ENCODE measurements at regions not wholly inside any gene's neighbourhood (a gene's known extent, or its start where the extent isn't known, plus 50 kb on each side); places are given as distances from the start of the nearest gene placed in this dataset.

DNA sequence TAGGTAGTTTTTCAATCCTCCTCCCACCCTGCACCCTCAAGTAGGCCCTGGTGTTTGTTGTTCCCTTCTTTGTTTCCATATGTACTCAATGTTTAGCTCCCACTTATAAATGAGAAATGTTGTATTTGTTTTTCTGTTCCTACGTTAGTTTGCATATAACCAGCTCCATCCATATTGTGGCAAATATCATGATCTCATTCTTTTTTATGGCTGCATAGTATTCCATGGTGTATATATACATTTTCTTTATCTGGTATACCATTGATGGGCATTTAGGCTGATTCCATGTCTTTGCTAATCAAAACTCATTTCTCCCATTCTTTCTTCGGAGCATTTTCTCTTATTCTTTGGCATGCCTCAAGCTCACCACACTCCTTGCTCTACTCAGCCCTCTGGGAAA is 789.6 kb upstream of the KCND2 start:
- no peak for DNase-seq
- intact Hi-C loops (cut with DNase I): no loop called here

DNA sequence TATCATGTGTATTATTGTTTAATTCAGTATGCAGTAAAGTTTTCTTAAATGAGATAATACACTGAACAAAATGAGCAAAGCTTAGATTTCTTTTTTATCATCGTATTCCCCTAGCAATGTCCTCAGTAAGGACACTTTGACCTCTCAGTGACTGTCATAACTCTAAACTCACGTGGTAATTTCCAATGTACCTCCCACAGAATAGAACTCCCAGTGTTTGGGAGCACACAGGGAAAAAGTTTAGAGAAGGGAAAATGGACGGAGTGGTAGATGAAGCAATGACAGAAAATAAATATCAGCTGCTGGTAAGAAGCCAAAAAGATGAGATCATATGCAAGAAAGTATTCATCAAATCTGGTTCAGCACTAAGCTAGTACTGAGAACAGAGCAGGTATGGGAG is 758.6 kb upstream of the KCND2 start:
- no peak for DNase-seq
- Histone ChIP-seq H3K36me3 (ENCODE audit: control insufficient read depth in 1 of 2, insufficient read depth in 2 of 2, low read length in 1 of 2) (no peaks in the 10 kb centered on the region), H3K27me3 (ENCODE audit: control insufficient read depth in 1 of 2, insufficient read depth in 2 of 2, low read length in 1 of 2) (no peaks in the 10 kb centered on the region), H3K27ac (ENCODE audit: low read depth in 1 of 2, low read length in 2 of 2) (no peak overlapping the region), H3K4me3 (ENCODE audit: low read length in 2 of 2) (no peak overlapping the region), H3K9me3 (ENCODE audit: control insufficient read depth, low read length) (no peaks in the 10 kb centered on the region), H3K4me1 (ENCODE audit: control insufficient read depth in 1 of 2, insufficient read depth in 2 of 2, low read length in 2 of 2) (no peaks in the 10 kb centered on the region)
- 25 to 31% methylated on average over 3 of the region's 3 CpGs for WGBS, 2 donors
- intact Hi-C loops (cut with DNase I): no loop called here
- ATAC-seq (ENCODE audit: low FRiP score): no peak

More for the DNA sequence above, 789.6 kb upstream of the KCND2 start:
- WGBS, 2 donors: 86 to 92% methylated on average over 2 of the region's 2 CpGs
- no peak overlapping the region for H3K27ac ChIP-seq (ENCODE audit: low read depth in 1 of 2, low read length in 2 of 2)
- no peaks in the 10 kb centered on the region for H3K4me1 ChIP-seq (ENCODE audit: control insufficient read depth in 1 of 2, insufficient read depth in 2 of 2, low read length in 2 of 2)
- H3K9me3 ChIP-seq (ENCODE audit: control insufficient read depth, low read length): no peaks in the 10 kb centered on the region
- no peak overlapping the region for H3K4me3 ChIP-seq (ENCODE audit: low read length in 2 of 2)
- ATAC-seq (ENCODE audit: low FRiP score): no peak
- H3K27me3 ChIP-seq (ENCODE audit: control insufficient read depth in 1 of 2, insufficient read depth in 2 of 2, low read length in 1 of 2): no peaks in the 10 kb centered on the region
- H3K36me3 ChIP-seq (ENCODE audit: control insufficient read depth in 1 of 2, insufficient read depth in 2 of 2, low read length in 1 of 2): no peaks in the 10 kb centered on the region

DNA sequence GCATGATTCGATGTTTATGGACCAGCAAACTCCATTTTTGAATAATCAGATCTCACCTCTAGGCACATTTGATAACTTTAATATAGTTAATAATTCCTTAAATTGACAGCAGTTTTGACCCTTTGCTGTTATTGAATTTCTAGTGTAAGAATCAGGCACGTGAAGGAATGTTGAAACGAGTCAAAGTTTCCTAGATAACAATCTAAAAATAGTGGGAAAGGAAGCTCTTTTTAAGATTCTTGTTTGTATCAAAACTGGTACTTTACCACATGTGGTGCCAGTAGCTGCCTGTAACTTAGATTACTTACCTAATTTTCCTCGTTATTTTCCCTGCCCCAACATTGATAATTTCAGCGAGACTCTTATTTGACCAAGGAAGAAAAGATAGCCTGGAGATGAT is 757.8 kb upstream of the KCND2 start:
- no peak for ATAC-seq (ENCODE audit: low FRiP score)
- H3K36me3 ChIP-seq (ENCODE audit: control insufficient read depth in 1 of 2, insufficient read depth in 2 of 2, low read length in 1 of 2): no peaks in the 10 kb centered on the region
- no peaks in the 10 kb centered on the region for H3K27me3 ChIP-seq (ENCODE audit: control insufficient read depth in 1 of 2, insufficient read depth in 2 of 2, low read length in 1 of 2)
- no peaks in the 10 kb centered on the region for H3K9me3 ChIP-seq (ENCODE audit: control insufficient read depth, low read length)
- H3K4me3 ChIP-seq (ENCODE audit: low read length in 2 of 2): no peak overlapping the region
- 42 to 50% methylated on average over 5 of the region's 5 CpGs for WGBS, 2 donors
- no peak for DNase-seq
- intact Hi-C loops (cut with DNase I): no loop called here
- H3K4me1 ChIP-seq (ENCODE audit: control insufficient read depth in 1 of 2, insufficient read depth in 2 of 2, low read length in 2 of 2): no peaks in the 10 kb centered on the region
- no peak overlapping the region for H3K27ac ChIP-seq (ENCODE audit: low read depth in 1 of 2, low read length in 2 of 2)

DNA sequence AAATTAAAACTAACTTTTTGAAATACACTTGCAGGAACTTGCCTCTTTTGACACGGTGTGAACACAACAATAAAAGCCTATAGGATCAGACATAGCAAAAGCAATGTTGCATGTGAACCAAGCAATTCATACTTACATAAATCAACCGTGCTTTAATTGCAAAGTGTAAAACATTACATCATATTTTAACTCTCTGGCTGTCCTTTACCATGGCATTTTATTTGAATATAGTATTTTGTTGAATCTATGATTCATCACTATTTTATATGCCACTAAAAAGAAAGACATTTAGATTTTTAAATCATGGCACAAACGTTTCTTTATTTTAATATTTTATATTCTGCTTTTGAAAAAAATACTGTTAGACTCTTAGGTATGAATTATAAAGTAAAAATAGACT is 757.0 kb upstream of the KCND2 start:
- ATAC-seq (ENCODE audit: low FRiP score) (no peak), DNase-seq (no peak)
- 39 to 43% methylated on average over 3 of the region's 3 CpGs for WGBS, 2 donors
- H3K27ac ChIP-seq (ENCODE audit: low read depth in 1 of 2, low read length in 2 of 2): no peak overlapping the region
- H3K36me3 ChIP-seq (ENCODE audit: control insufficient read depth in 1 of 2, insufficient read depth in 2 of 2, low read length in 1 of 2): no peaks in the 10 kb centered on the region
- intact Hi-C loops (cut with DNase I): no loop called here
- no peaks in the 10 kb centered on the region for H3K4me1 ChIP-seq (ENCODE audit: control insufficient read depth in 1 of 2, insufficient read depth in 2 of 2, low read length in 2 of 2)
- H3K27me3 ChIP-seq (ENCODE audit: control insufficient read depth in 1 of 2, insufficient read depth in 2 of 2, low read length in 1 of 2): no peaks in the 10 kb centered on the region
- H3K9me3 ChIP-seq (ENCODE audit: control insufficient read depth, low read length): no peaks in the 10 kb centered on the region
- no peak overlapping the region for H3K4me3 ChIP-seq (ENCODE audit: low read length in 2 of 2)

DNA sequence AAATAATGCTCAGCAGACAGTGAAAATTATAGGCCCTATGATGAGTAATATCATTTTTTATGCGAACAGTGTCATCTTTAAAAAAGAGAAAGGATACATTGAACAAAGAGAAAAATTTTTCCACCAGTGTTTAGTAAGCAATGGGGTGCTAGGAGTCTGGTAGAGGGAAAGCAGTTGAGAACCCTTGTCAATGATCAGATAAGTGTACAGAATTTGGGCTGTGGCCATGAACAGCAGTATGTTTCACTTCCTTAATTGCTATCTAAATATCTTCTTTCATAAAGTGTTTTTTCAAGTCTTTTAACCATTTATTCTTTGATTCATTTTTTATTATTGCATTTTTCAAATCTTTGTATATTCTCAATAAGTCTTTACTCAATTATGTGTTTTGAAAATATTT is 750.7 kb upstream of the KCND2 start:
- WGBS, 2 donors: 89 to 98% methylated on average over 1 of the region's 1 CpG
- H3K27me3 ChIP-seq (ENCODE audit: control insufficient read depth in 1 of 2, insufficient read depth in 2 of 2, low read length in 1 of 2): no peaks in the 10 kb centered on the region
- no peak for ATAC-seq (ENCODE audit: low FRiP score)
- H3K27ac ChIP-seq (ENCODE audit: low read depth in 1 of 2, low read length in 2 of 2): no peak overlapping the region
- H3K36me3 ChIP-seq (ENCODE audit: control insufficient read depth in 1 of 2, insufficient read depth in 2 of 2, low read length in 1 of 2): no peaks in the 10 kb centered on the region
- H3K4me3 ChIP-seq (ENCODE audit: low read length in 2 of 2): no peak overlapping the region
- no peaks in the 10 kb centered on the region for H3K9me3 ChIP-seq (ENCODE audit: control insufficient read depth, low read length)
- H3K4me1 ChIP-seq (ENCODE audit: control insufficient read depth in 1 of 2, insufficient read depth in 2 of 2, low read length in 2 of 2): no peaks in the 10 kb centered on the region
- DNase-seq: no peak
- intact Hi-C loops (cut with DNase I): no loop called here

DNA sequence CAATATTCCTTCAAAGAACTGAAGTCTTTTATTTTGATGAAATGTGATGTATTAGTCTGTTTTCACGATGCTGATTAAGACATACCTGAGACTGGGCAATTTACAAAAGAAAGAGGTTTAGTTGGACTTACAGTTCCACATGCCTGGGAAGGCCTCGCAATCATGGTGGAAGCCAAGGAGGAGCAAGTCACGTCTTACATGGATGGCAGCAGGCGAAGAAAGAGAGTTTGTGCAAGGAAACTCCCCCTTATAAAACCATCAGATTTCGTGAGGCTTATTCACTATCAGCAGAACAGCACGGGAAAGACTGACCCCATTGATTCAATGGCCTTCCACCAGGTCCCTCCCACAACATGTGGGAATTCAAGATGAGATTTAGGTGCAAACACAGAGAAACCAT is 750.3 kb upstream of the KCND2 start:
- H3K4me3 ChIP-seq (ENCODE audit: low read length in 2 of 2): no peak overlapping the region
- H3K4me1 ChIP-seq (ENCODE audit: control insufficient read depth in 1 of 2, insufficient read depth in 2 of 2, low read length in 2 of 2): no peaks in the 10 kb centered on the region
- H3K27me3 ChIP-seq (ENCODE audit: control insufficient read depth in 1 of 2, insufficient read depth in 2 of 2, low read length in 1 of 2): no peaks in the 10 kb centered on the region
- no peaks in the 10 kb centered on the region for H3K9me3 ChIP-seq (ENCODE audit: control insufficient read depth, low read length)
- intact Hi-C loops (cut with DNase I): no loop called here
- ATAC-seq (ENCODE audit: low FRiP score) (no peak), DNase-seq (no peak)
- H3K36me3 ChIP-seq (ENCODE audit: control insufficient read depth in 1 of 2, insufficient read depth in 2 of 2, low read length in 1 of 2): no peaks in the 10 kb centered on the region
- H3K27ac ChIP-seq (ENCODE audit: low read depth in 1 of 2, low read length in 2 of 2): no peak overlapping the region
- 86 to 88% methylated on average over 6 of the region's 6 CpGs for WGBS, 2 donors

DNA sequence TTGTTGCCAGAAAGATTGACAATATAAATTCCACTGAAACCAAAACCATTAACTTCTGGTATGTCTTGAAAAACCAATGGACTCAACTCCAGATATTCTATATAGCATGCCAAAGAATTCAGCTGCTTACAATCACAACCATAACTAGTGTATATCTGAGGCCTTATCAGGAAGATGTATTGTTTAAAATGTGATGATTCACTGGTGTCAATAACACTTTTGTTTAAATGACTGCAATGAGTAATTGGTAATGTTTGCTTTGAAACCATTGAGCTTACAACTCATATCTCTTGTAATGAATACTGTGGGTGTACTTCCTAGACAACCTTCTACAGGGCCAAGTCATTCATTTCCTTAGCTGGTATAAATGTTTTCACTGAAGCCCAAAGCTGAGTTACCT is 727.9 kb upstream of the KCND2 start:
- intact Hi-C loops (cut with DNase I): no loop called here
- Histone ChIP-seq H3K4me3 (ENCODE audit: low read length in 2 of 2) (no peak overlapping the region), H3K27ac (ENCODE audit: low read depth in 1 of 2, low read length in 2 of 2) (no peak overlapping the region), H3K36me3 (ENCODE audit: control insufficient read depth in 1 of 2, insufficient read depth in 2 of 2, low read length in 1 of 2) (no peaks in the 10 kb centered on the region), H3K4me1 (ENCODE audit: control insufficient read depth in 1 of 2, insufficient read depth in 2 of 2, low read length in 2 of 2) (no peaks in the 10 kb centered on the region), H3K27me3 (ENCODE audit: control insufficient read depth in 1 of 2, insufficient read depth in 2 of 2, low read length in 1 of 2) (no peaks in the 10 kb centered on the region), H3K9me3 (ENCODE audit: control insufficient read depth, low read length) (no peaks in the 10 kb centered on the region)
- no peak for DNase-seq
- no peak for ATAC-seq (ENCODE audit: low FRiP score)

DNA sequence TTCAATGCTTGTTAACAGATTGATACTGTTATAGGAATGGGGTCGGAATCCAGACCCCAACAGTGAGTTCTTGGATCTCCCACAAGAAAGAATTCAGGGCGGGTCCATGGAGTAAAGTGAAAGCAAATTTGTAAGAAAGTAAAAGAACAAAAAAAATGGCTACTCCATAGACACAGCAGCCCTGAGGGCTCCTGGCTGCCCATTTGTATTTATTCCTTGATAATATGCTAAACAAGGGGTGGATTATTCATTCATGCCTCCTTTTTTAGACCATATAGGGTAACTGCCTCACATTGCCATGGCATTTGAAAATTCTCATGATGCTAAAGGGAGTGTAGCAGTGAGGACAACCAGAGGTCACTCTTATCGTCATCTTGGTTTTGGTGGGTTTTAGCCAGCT is 717.2 kb upstream of the KCND2 start:
- intact Hi-C loops (cut with DNase I): no loop called here
- Histone ChIP-seq H3K9me3 (ENCODE audit: control insufficient read depth, low read length) (no peaks in the 10 kb centered on the region), H3K27ac (ENCODE audit: low read depth in 1 of 2, low read length in 2 of 2) (no peak overlapping the region), H3K27me3 (ENCODE audit: control insufficient read depth in 1 of 2, insufficient read depth in 2 of 2, low read length in 1 of 2) (no peaks in the 10 kb centered on the region), H3K36me3 (ENCODE audit: control insufficient read depth in 1 of 2, insufficient read depth in 2 of 2, low read length in 1 of 2) (no peaks in the 10 kb centered on the region), H3K4me1 (ENCODE audit: control insufficient read depth in 1 of 2, insufficient read depth in 2 of 2, low read length in 2 of 2) (no peaks in the 10 kb centered on the region), H3K4me3 (ENCODE audit: low read length in 2 of 2) (no peak overlapping the region)
- DNase-seq (no peak), ATAC-seq (ENCODE audit: low FRiP score) (no peak)
- 66 to 73% methylated on average over 3 of the region's 3 CpGs for WGBS, 2 donors

DNA sequence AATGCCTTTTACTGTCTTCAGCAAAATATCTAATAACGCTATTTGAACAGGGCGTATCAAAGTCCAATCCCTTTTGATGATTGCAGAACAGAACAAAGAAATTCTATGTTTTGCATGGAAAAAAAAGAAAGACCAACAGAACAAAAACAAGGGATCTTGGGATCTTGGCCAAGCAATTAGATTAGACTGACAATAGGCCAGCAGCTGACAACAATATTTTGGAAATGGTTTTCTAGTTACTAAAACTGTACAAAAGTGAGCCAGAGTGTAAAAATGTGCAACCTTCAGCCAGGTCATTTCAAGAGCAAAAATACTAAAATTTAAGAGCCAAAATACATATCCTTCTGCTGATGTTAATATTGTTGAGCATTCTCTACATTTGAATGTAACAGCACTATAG is 716.5 kb upstream of the KCND2 start:
- H3K27ac ChIP-seq (ENCODE audit: low read depth in 1 of 2, low read length in 2 of 2): no peak overlapping the region
- DNase-seq: no peak
- H3K4me3 ChIP-seq (ENCODE audit: low read length in 2 of 2): no peak overlapping the region
- H3K27me3 ChIP-seq (ENCODE audit: control insufficient read depth in 1 of 2, insufficient read depth in 2 of 2, low read length in 1 of 2): no peaks in the 10 kb centered on the region
- H3K36me3 ChIP-seq (ENCODE audit: control insufficient read depth in 1 of 2, insufficient read depth in 2 of 2, low read length in 1 of 2): no peaks in the 10 kb centered on the region
- H3K4me1 ChIP-seq (ENCODE audit: control insufficient read depth in 1 of 2, insufficient read depth in 2 of 2, low read length in 2 of 2): no peaks in the 10 kb centered on the region
- 96% methylated on average over 2 of the region's 2 CpGs for WGBS, 2 donors
- no peaks in the 10 kb centered on the region for H3K9me3 ChIP-seq (ENCODE audit: control insufficient read depth, low read length)
- intact Hi-C loops (cut with DNase I): no loop called here
- ATAC-seq (ENCODE audit: low FRiP score): no peak

DNA sequence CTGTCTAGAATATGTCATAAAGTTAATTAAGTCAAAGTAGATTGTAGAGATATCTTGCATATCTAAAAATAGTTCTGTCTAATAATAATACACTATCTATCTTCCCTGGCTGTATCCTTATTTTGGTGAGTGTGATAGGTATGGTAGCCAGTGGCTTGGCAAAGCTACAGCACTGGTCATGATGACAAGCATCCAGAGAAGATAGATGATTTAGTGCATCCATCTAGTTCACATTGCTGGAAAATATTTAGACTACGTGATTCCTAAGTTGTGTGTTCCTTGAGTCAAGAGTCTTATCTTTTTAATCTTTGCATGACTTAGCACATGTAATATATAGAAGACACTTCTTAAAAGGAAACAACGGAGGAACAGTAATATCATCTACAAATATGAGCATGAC is 711.2 kb upstream of the KCND2 start:
- intact Hi-C loops (cut with DNase I): no loop called here
- H3K4me1 ChIP-seq (ENCODE audit: control insufficient read depth in 1 of 2, insufficient read depth in 2 of 2, low read length in 2 of 2): no peaks in the 10 kb centered on the region
- H3K36me3 ChIP-seq (ENCODE audit: control insufficient read depth in 1 of 2, insufficient read depth in 2 of 2, low read length in 1 of 2): no peaks in the 10 kb centered on the region
- no peaks in the 10 kb centered on the region for H3K9me3 ChIP-seq (ENCODE audit: control insufficient read depth, low read length)
- DNase-seq: no peak
- ATAC-seq (ENCODE audit: low FRiP score): no peak
- no peaks in the 10 kb centered on the region for H3K27me3 ChIP-seq (ENCODE audit: control insufficient read depth in 1 of 2, insufficient read depth in 2 of 2, low read length in 1 of 2)
- 34 to 45% methylated on average over 2 of the region's 2 CpGs for WGBS, 2 donors
- no peak overlapping the region for H3K4me3 ChIP-seq (ENCODE audit: low read length in 2 of 2)
- H3K27ac ChIP-seq (ENCODE audit: low read depth in 1 of 2, low read length in 2 of 2): no peak overlapping the region

Measured in aorta (tissue), 5 donors.